Spleen (tissue), 11 donors: ENCODE measurements at regions not wholly inside any gene's neighbourhood (a gene's known extent, or its start where the extent isn't known, plus 50 kb on each side); places are given as distances from the start of the nearest gene placed in this dataset.

Experiments used
- DNase-seq: peaks from one replicate; pipeline ENCODE4 v3.0.0-alpha.2; 2020
- H3K27ac ChIP-seq, 8 donors: fragments of 200-600 bp; sonication (generic) in 7 of 8; 1 replicate in 4 of 8; 2 replicates in 4 of 8; pipeline versions ENCODE4 v1.5.0 to v1.8.0; 2016 to 2021; ENCODE audit warnings: inconsistent platforms in 4 of 8, mild to moderate bottlenecking in 4 of 8, moderate library complexity in 1 of 8
- H3K27me3 ChIP-seq, 7 donors: fragments of 200-600 bp; sonication (generic) in 6 of 7; replicated peaks in 1 of 7; 1 replicate in 4 of 7; 2 replicates in 3 of 7; pipeline versions ENCODE4 v1.5.0 to v1.8.0; 2016 to 2021; ENCODE audit warnings: inconsistent platforms in 3 of 7, mild to moderate bottlenecking in 1 of 7
- H3K36me3 ChIP-seq, 6 donors: fragments of 200-600 bp; sonication (generic) in 5 of 6; 1 replicate in 4 of 6; 2 replicates in 2 of 6; pipeline versions ENCODE4 v1.5.0 to v1.8.0; 2016 to 2021; ENCODE audit warnings: inconsistent platforms in 2 of 6
- H3K4me1 ChIP-seq, 6 donors: fragments of 200-600 bp; sonication (generic) in 5 of 6; 1 replicate in 3 of 6; 2 replicates in 3 of 6; pipeline versions ENCODE4 v1.5.0 to v1.8.0; 2016 to 2021; ENCODE audit warnings: inconsistent platforms in 3 of 6
- H3K4me3 ChIP-seq, 8 donors: fragments of 200-600 bp; sonication (generic) in 7 of 8; 1 replicate in 4 of 8; 2 replicates in 4 of 8; pipeline versions ENCODE4 v1.5.0 to v1.8.0; 2016 to 2021; ENCODE audit warnings: inconsistent platforms in 4 of 8, mild to moderate bottlenecking in 4 of 8, moderate library complexity in 2 of 8
- H3K9me3 ChIP-seq, 8 donors: fragments of 200-600 bp; sonication (generic) in 7 of 8; 1 replicate in 4 of 8; 2 replicates in 4 of 8; pipeline versions ENCODE4 v1.5.0 to v1.8.0; 2016 to 2021; ENCODE audit warnings: inconsistent platforms in 4 of 8
- CTCF ChIP-seq, 11 experiments: fragments of 200-600 bp in 7 of 11; fragments of 450-650 bp in 4 of 11; sonication (generic) in 4 of 11; IDR thresholded peaks in 8 of 11; conservative IDR thresholded peaks in 3 of 11; 1 replicate in 7 of 11; 2 replicates in 4 of 11; pipeline versions ENCODE4 v1.4.0 to v1.8.0; 2016 to 2021; ENCODE audit warnings: antibody characterized with exemption in 11 of 11, inconsistent platforms in 4 of 11, mild to moderate bottlenecking in 1 of 11
- POLR2A ChIP-seq, 3 donors: fragments of 450-650 bp; IDR thresholded peaks; one replicate each; pipeline ENCODE4 v1.5.1; 2017; ENCODE audit warnings: antibody characterized with exemption in 3 of 3, mild to moderate bottlenecking in 1 of 3
- POLR2AphosphoS5 ChIP-seq, 3 donors: sonication (generic); formaldehyde crosslinking; IDR thresholded peaks; one replicate each; pipeline ENCODE4 v1.5.1; 2017; ENCODE audit warnings: antibody characterized with exemption in 3 of 3
- WGBS, 5 donors: extraction: QIAGEN DNeasy Blood & Tissue Kit in 3 of 5; methylation state at CpG; one replicate each; pipeline versions ENCODE4 v1.1.5 to v1.1.7; 2013 to 2018; 5-methylcytosine and 5-hydroxymethylcytosine counted together
- intact Hi-C: fragments of 100-400 bp; cut with DNase I; formaldehyde crosslinking; loops from one replicate; pipeline ENCODE4 v1.15.0; 2023; ENCODE audit warnings: low total_unique reads
- donor health status: healthy with polysubstance abuse.
- donor health status: DM: no; HTN: no; CAD: no; lungs with moderate emphysema.
- donor health status: DM: no; HTN: no; CAD: no.
- donor health status: Bipolar disorder and iron deficiency.
- donor health status: healthy.
- donor health status: DM: no; HTN: no; CAD: no.
- donor health status: DM: yes; HTN: yes; CAD: no.

GRCh38 chrX:38473701-38474100, 87.6 kb upstream of the TSPAN7 start:
- intact Hi-C loops = no loop called here
- Histone ChIP-seq H3K36me3 (no peaks in the 10 kb centered on the region), H3K4me1 (no peaks in the 10 kb centered on the region), H3K27me3 (no peaks in the 10 kb centered on the region), H3K4me3 (no peak overlapping the region), H3K27ac (no peak overlapping the region), H3K9me3 (peaks cover 0 to 5% (median 0%) of the 10 kb centered on the region in 8 donors)
- no peak for DNase-seq
- WGBS, 5 donors = 70 to 92% (median 83%) methylated on average over 3 of the region's 3 CpGs
- TF ChIP-seq POLR2A (IDR thresholded peaks at IDR 0.05) = no peak
- no peak for TF ChIP-seq POLR2AphosphoS5 (IDR thresholded peaks at IDR 0.05)
- TF ChIP-seq CTCF (IDR thresholded peaks at IDR 0.05 in 8 of 11, conservative IDR thresholded peaks at IDR 0.05 in 3 of 11) = no peak

- DNase-seq = no peak
- WGBS, 5 donors = 51 to 92% (median 85%) methylated on average over 2 to 3 of the region's 3 CpGs
- Histone ChIP-seq H3K27ac (no peak overlapping the region), H3K36me3 (no peaks in the 10 kb centered on the region), H3K9me3 (no peaks in the 10 kb centered on the region), H3K4me1 (no peaks in the 10 kb centered on the region), H3K27me3 (no peaks in the 10 kb centered on the region), H3K4me3 (no peak overlapping the region)
- intact Hi-C loops = no loop called here
- no peak for TF ChIP-seq CTCF (IDR thresholded peaks at IDR 0.05 in 8 of 11, conservative IDR thresholded peaks at IDR 0.05 in 3 of 11)
- TF ChIP-seq POLR2AphosphoS5 (IDR thresholded peaks at IDR 0.05) = no peak
- TF ChIP-seq POLR2A (IDR thresholded peaks at IDR 0.05) = no peak
Observed at GRCh38 chrX:38474543-38474942, 86.8 kb upstream of the TSPAN7 start.

- Histone ChIP-seq H3K4me1 (no peaks in the 10 kb centered on the region), H3K36me3 (no peaks in the 10 kb centered on the region), H3K27me3 (no peaks in the 10 kb centered on the region), H3K27ac (no peak overlapping the region), H3K4me3 (no peak overlapping the region), H3K9me3 (no peaks in the 10 kb centered on the region)
- TF ChIP-seq POLR2A (IDR thresholded peaks at IDR 0.05) = no peak
- intact Hi-C loops = no loop called here
- WGBS, 5 donors = 54 to 98% (median 80%) methylated on average over 3 of the region's 3 CpGs
- DNase-seq = no peak
Observed at GRCh38 chrX:38482183-38482582, 79.2 kb upstream of the TSPAN7 start.

GRCh38 chrX:38484607-38485498, 76.5 kb upstream of the TSPAN7 start:
- no peak for TF ChIP-seq POLR2A (IDR thresholded peaks at IDR 0.05)
- TF ChIP-seq POLR2AphosphoS5 (IDR thresholded peaks at IDR 0.05) = no peak
- TF ChIP-seq CTCF (IDR thresholded peaks at IDR 0.05 in 8 of 11, conservative IDR thresholded peaks at IDR 0.05 in 3 of 11) = no peak
- intact Hi-C loops = no loop called here
- 78 to 91% (median 89%) methylated on average over 18 to 25 of the region's 27 CpGs for WGBS, 5 donors
- H3K4me3 ChIP-seq = no peak overlapping the region
- H3K36me3 ChIP-seq = no peaks in the 10 kb centered on the region
- no peak for DNase-seq
- H3K27me3 ChIP-seq = peaks cover 0 to 13% (median 0%) of the 10 kb centered on the region in 7 donors
- H3K4me1 ChIP-seq = no peaks in the 10 kb centered on the region
- H3K27ac ChIP-seq = no peak overlapping the region
- no peaks in the 10 kb centered on the region for H3K9me3 ChIP-seq
